GM06990 (cell line): ENCODE measurements at regions not wholly inside any gene's neighbourhood (a gene's known extent, or its start where the extent isn't known, plus 50 kb on each side); places are given as distances from the start of the nearest gene placed in this dataset.
"Not testable (repeated sequence)": the region's sequence is repeated elsewhere in the genome, so short reads cannot be mapped to it uniquely, and the experiment has no call there.

Experiments used
- DNase-seq: peaks from one replicate; pipeline ENCODE4 v3.0.0-alpha.2; 2011; ENCODE audit not compliant: insufficient read length; ENCODE audit errors: extremely low read depth
- H3K27me3 ChIP-seq: replicated peaks from 2 replicates; pipeline ENCODE4 v1.6.0; 2011; ENCODE audit warnings: low read length; ENCODE audit not compliant: control insufficient read depth, insufficient read depth
- H3K36me3 ChIP-seq: 2 replicates; pipeline ENCODE4 v1.5.1; 2011; ENCODE audit warnings: low read length; ENCODE audit not compliant: control insufficient read depth, insufficient read depth
- H3K4me3 ChIP-seq: replicated peaks from 2 replicates; pipeline ENCODE4 v1.5.1; 2011; ENCODE audit warnings: low read depth, mild to moderate bottlenecking, control low read depth, low read length
- TF ChIP-seq, protein P1 (sequence below): IDR thresholded peaks from 2 replicates; pipeline ENCODE4 v1.5.1; 2011; ENCODE audit warnings: low read length, control low read depth, mild to moderate bottlenecking, inconsistent platforms; ENCODE audit not compliant: insufficient read depth, poor library complexity, severe bottlenecking

DNA sequence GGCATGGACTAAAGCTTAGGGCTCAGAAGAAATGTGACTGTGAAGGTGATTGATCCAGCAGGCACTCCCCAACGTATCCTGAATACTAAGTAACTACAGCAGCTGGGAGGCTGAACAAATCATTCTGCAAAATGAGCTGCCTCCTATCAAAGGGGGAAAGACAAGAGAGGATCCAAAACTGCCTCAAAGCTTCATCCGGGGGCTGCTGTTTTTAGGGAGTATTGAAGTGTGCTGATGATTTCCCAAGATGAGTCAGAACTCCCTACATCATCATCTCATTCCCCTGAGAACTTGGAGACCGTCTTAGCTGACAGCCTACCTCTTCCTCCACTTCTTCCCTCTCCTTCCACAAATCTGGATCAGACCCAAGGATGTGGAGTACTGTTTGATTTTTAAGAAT is 108.4 kb upstream of the GRAMD1B start:
- H3K27me3 ChIP-seq, result no peaks in the 10 kb centered on the region
- H3K36me3 ChIP-seq, result no peaks in the 10 kb centered on the region
- DNase-seq, result no peak
- H3K4me3 ChIP-seq, result no peak overlapping the region
- TF ChIP-seq, protein P1, sequence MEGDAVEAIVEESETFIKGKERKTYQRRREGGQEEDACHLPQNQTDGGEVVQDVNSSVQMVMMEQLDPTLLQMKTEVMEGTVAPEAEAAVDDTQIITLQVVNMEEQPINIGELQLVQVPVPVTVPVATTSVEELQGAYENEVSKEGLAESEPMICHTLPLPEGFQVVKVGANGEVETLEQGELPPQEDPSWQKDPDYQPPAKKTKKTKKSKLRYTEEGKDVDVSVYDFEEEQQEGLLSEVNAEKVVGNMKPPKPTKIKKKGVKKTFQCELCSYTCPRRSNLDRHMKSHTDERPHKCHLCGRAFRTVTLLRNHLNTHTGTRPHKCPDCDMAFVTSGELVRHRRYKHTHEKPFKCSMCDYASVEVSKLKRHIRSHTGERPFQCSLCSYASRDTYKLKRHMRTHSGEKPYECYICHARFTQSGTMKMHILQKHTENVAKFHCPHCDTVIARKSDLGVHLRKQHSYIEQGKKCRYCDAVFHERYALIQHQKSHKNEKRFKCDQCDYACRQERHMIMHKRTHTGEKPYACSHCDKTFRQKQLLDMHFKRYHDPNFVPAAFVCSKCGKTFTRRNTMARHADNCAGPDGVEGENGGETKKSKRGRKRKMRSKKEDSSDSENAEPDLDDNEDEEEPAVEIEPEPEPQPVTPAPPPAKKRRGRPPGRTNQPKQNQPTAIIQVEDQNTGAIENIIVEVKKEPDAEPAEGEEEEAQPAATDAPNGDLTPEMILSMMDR, result no peak

GRCh38 chr11:123318623-123319022 is 111.4 kb upstream of the GRAMD1B start:
- TF ChIP-seq, protein P1, result no peak
- H3K27me3 ChIP-seq, result no peaks in the 10 kb centered on the region

GRCh38 chr11:123318132-123318531 is 111.9 kb upstream of the GRAMD1B start:
- H3K27me3 ChIP-seq, H3K36me3 ChIP-seq, DNase-seq, H3K4me3 ChIP-seq: not testable (repeated sequence)

More at GRCh38 chr11:123318623-123319022, 111.4 kb upstream of the GRAMD1B start:
- Histone ChIP-seq H3K4me3 (no peak overlapping the region), H3K36me3 (no peaks in the 10 kb centered on the region)
- DNase-seq, result no peak

GRCh38 chr11:123316003-123316402 is 114.1 kb upstream of the GRAMD1B start:
- no peaks in the 10 kb centered on the region for H3K36me3 ChIP-seq
- TF ChIP-seq, protein P1, result no peak
- H3K27me3 ChIP-seq, result no peaks in the 10 kb centered on the region

GRCh38 chr11:123314972-123315371 is 115.1 kb upstream of the GRAMD1B start:
- H3K36me3 ChIP-seq, result no peaks in the 10 kb centered on the region
- TF ChIP-seq, protein P1, result no peak

More at GRCh38 chr11:123316003-123316402, 114.1 kb upstream of the GRAMD1B start:
- no peak overlapping the region for H3K4me3 ChIP-seq
- no peak for DNase-seq

GRCh38 chr11:123313262-123313661 is 116.8 kb upstream of the GRAMD1B start:
- DNase-seq, result no peak
- Histone ChIP-seq H3K36me3 (no peaks in the 10 kb centered on the region), H3K4me3 (no peak overlapping the region), H3K27me3 (no peaks in the 10 kb centered on the region)
- TF ChIP-seq, protein P1, result no peak

More at GRCh38 chr11:123314972-123315371, 115.1 kb upstream of the GRAMD1B start:
- no peaks in the 10 kb centered on the region for H3K27me3 ChIP-seq
- no peak for DNase-seq
- H3K4me3 ChIP-seq, result no peak overlapping the region
